ENCODE measurements at regions not wholly inside any gene's neighbourhood (a gene's known extent, or its start where the extent isn't known, plus 50 kb on each side); places are given as distances from the start of the nearest gene placed in this dataset.

GRCh38 chr20:48010623-48011022 lies 225.3 kb upstream of the SULF2 start:
- Histone ChIP-seq H3K4me3 (ENCODE audit: low read length) (no peak overlapping the region), H3K9me3 (ENCODE audit: control insufficient read depth, low read depth, low read length) (no peaks in the 10 kb centered on the region), H3K27me3 (ENCODE audit: control insufficient read depth, insufficient read depth, low read length) (no peaks in the 10 kb centered on the region), H3K36me3 (ENCODE audit: control insufficient read depth, insufficient read depth, low read length) (no peaks in the 10 kb centered on the region), H3K27ac (ENCODE audit: low read length) (no peak overlapping the region), H3K4me1 (ENCODE audit: control insufficient read depth, insufficient read depth, low read length) (no peaks in the 10 kb centered on the region)
- no peak for DNase-seq
- WGBS (ENCODE audit: insufficient coverage, low lambda C conversion rate): 96% methylated on average over 3 of the region's 3 CpGs

- Histone ChIP-seq H3K36me3 (ENCODE audit: control insufficient read depth, insufficient read depth, low read length) (no peaks in the 10 kb centered on the region), H3K4me1 (ENCODE audit: control insufficient read depth, insufficient read depth, low read length) (no peaks in the 10 kb centered on the region), H3K9me3 (ENCODE audit: control insufficient read depth, low read depth, low read length) (no peaks in the 10 kb centered on the region), H3K27ac (ENCODE audit: low read length) (no peak overlapping the region), H3K27me3 (ENCODE audit: control insufficient read depth, insufficient read depth, low read length) (no peaks in the 10 kb centered on the region), H3K4me3 (ENCODE audit: low read length) (no peak overlapping the region)
- 86% methylated on average over 1 of the region's 2 CpGs for WGBS (ENCODE audit: insufficient coverage, low lambda C conversion rate)
- no peak for DNase-seq
Measured at GRCh38 chr20:48008850-48009515, 223.7 kb upstream of the SULF2 start.

- Histone ChIP-seq H3K27ac (ENCODE audit: low read length) (no peak overlapping the region), H3K27me3 (ENCODE audit: control insufficient read depth, insufficient read depth, low read length) (no peaks in the 10 kb centered on the region), H3K4me1 (ENCODE audit: control insufficient read depth, insufficient read depth, low read length) (no peaks in the 10 kb centered on the region), H3K9me3 (ENCODE audit: control insufficient read depth, low read depth, low read length) (no peaks in the 10 kb centered on the region), H3K4me3 (ENCODE audit: low read length) (no peak overlapping the region), H3K36me3 (ENCODE audit: control insufficient read depth, insufficient read depth, low read length) (no peaks in the 10 kb centered on the region)
- DNase-seq: no peak
- 80% methylated on average over 1 of the region's 5 CpGs for WGBS (ENCODE audit: insufficient coverage, low lambda C conversion rate)
Measured at GRCh38 chr20:48007351-48007750, 222.1 kb upstream of the SULF2 start.

GRCh38 chr20:48006036-48006833 lies 221.0 kb upstream of the SULF2 start:
- H3K36me3 ChIP-seq (ENCODE audit: control insufficient read depth, insufficient read depth, low read length): no peaks in the 10 kb centered on the region
- no peak overlapping the region for H3K27ac ChIP-seq (ENCODE audit: low read length)
- H3K27me3 ChIP-seq (ENCODE audit: control insufficient read depth, insufficient read depth, low read length): no peaks in the 10 kb centered on the region
- H3K4me1 ChIP-seq (ENCODE audit: control insufficient read depth, insufficient read depth, low read length): no peaks in the 10 kb centered on the region
- no CpG with 5 or more reads among the region's 14 CpGs for WGBS (ENCODE audit: insufficient coverage, low lambda C conversion rate)
- H3K9me3 ChIP-seq (ENCODE audit: control insufficient read depth, low read depth, low read length): no peaks in the 10 kb centered on the region
- no peak overlapping the region for H3K4me3 ChIP-seq (ENCODE audit: low read length)
- DNase-seq: no peak

GRCh38 chr20:48003021-48003420 lies 217.7 kb upstream of the SULF2 start:
- no peak for DNase-seq
- no CpG with 5 or more reads among the region's 2 CpGs for WGBS (ENCODE audit: insufficient coverage, low lambda C conversion rate)
- H3K27me3 ChIP-seq (ENCODE audit: control insufficient read depth, insufficient read depth, low read length): no peaks in the 10 kb centered on the region
- no peak overlapping the region for H3K4me3 ChIP-seq (ENCODE audit: low read length)
- no peaks in the 10 kb centered on the region for H3K4me1 ChIP-seq (ENCODE audit: control insufficient read depth, insufficient read depth, low read length)
- H3K36me3 ChIP-seq (ENCODE audit: control insufficient read depth, insufficient read depth, low read length): no peaks in the 10 kb centered on the region
- H3K9me3 ChIP-seq (ENCODE audit: control insufficient read depth, low read depth, low read length): no peaks in the 10 kb centered on the region
- H3K27ac ChIP-seq (ENCODE audit: low read length): no peak overlapping the region

GRCh38 chr20:48002517-48002970 lies 217.3 kb upstream of the SULF2 start:
- no peaks in the 10 kb centered on the region for H3K27me3 ChIP-seq (ENCODE audit: control insufficient read depth, insufficient read depth, low read length)
- no peaks in the 10 kb centered on the region for H3K4me1 ChIP-seq (ENCODE audit: control insufficient read depth, insufficient read depth, low read length)
- no peak overlapping the region for H3K4me3 ChIP-seq (ENCODE audit: low read length)
- WGBS (ENCODE audit: insufficient coverage, low lambda C conversion rate): no CpG with 5 or more reads among the region's 2 CpGs
- H3K36me3 ChIP-seq (ENCODE audit: control insufficient read depth, insufficient read depth, low read length): no peaks in the 10 kb centered on the region
- H3K27ac ChIP-seq (ENCODE audit: low read length): no peak overlapping the region
- no peaks in the 10 kb centered on the region for H3K9me3 ChIP-seq (ENCODE audit: control insufficient read depth, low read depth, low read length)
- no peak for DNase-seq

- Histone ChIP-seq H3K4me1 (ENCODE audit: control insufficient read depth, insufficient read depth, low read length) (no peaks in the 10 kb centered on the region), H3K36me3 (ENCODE audit: control insufficient read depth, insufficient read depth, low read length) (no peaks in the 10 kb centered on the region), H3K4me3 (ENCODE audit: low read length) (no peak overlapping the region), H3K27ac (ENCODE audit: low read length) (no peak overlapping the region), H3K9me3 (ENCODE audit: control insufficient read depth, low read depth, low read length) (no peaks in the 10 kb centered on the region), H3K27me3 (ENCODE audit: control insufficient read depth, insufficient read depth, low read length) (no peaks in the 10 kb centered on the region)
- no peak for DNase-seq
Measured at GRCh38 chr20:47999166-47999565, 213.9 kb upstream of the SULF2 start.

- no peaks in the 10 kb centered on the region for H3K9me3 ChIP-seq (ENCODE audit: control insufficient read depth, low read depth, low read length)
- H3K36me3 ChIP-seq (ENCODE audit: control insufficient read depth, insufficient read depth, low read length): no peaks in the 10 kb centered on the region
- DNase-seq: no peak
- no peaks in the 10 kb centered on the region for H3K4me1 ChIP-seq (ENCODE audit: control insufficient read depth, insufficient read depth, low read length)
- no peak overlapping the region for H3K27ac ChIP-seq (ENCODE audit: low read length)
- H3K4me3 ChIP-seq (ENCODE audit: low read length): no peak overlapping the region
- no peaks in the 10 kb centered on the region for H3K27me3 ChIP-seq (ENCODE audit: control insufficient read depth, insufficient read depth, low read length)
- WGBS (ENCODE audit: insufficient coverage, low lambda C conversion rate): no CpG with 5 or more reads among the region's 5 CpGs
Measured at GRCh38 chr20:47998736-47999135, 213.5 kb upstream of the SULF2 start.

GRCh38 chr20:47995661-47996060 lies 210.4 kb upstream of the SULF2 start:
- Histone ChIP-seq H3K27me3 (ENCODE audit: control insufficient read depth, insufficient read depth, low read length) (no peaks in the 10 kb centered on the region), H3K4me1 (ENCODE audit: control insufficient read depth, insufficient read depth, low read length) (no peaks in the 10 kb centered on the region), H3K36me3 (ENCODE audit: control insufficient read depth, insufficient read depth, low read length) (no peaks in the 10 kb centered on the region), H3K9me3 (ENCODE audit: control insufficient read depth, low read depth, low read length) (no peaks in the 10 kb centered on the region), H3K27ac (ENCODE audit: low read length) (no peak overlapping the region), H3K4me3 (ENCODE audit: low read length) (no peak overlapping the region)
- no peak for DNase-seq
- WGBS (ENCODE audit: insufficient coverage, low lambda C conversion rate): 100% methylated on average over 3 of the region's 6 CpGs

GRCh38 chr20:47993817-47994216 lies 208.5 kb upstream of the SULF2 start:
- no peak overlapping the region for H3K27ac ChIP-seq (ENCODE audit: low read length)
- no CpG with 5 or more reads among the region's 3 CpGs for WGBS (ENCODE audit: insufficient coverage, low lambda C conversion rate)
- no peak overlapping the region for H3K4me3 ChIP-seq (ENCODE audit: low read length)
- H3K27me3 ChIP-seq (ENCODE audit: control insufficient read depth, insufficient read depth, low read length): no peaks in the 10 kb centered on the region
- no peak for DNase-seq
- no peaks in the 10 kb centered on the region for H3K36me3 ChIP-seq (ENCODE audit: control insufficient read depth, insufficient read depth, low read length)
- H3K4me1 ChIP-seq (ENCODE audit: control insufficient read depth, insufficient read depth, low read length): peaks cover 6% of the 10 kb centered on the region
- H3K9me3 ChIP-seq (ENCODE audit: control insufficient read depth, low read depth, low read length): no peaks in the 10 kb centered on the region
